ENCODE measurements at regions not wholly inside any gene's neighbourhood (a gene's known extent, or its start where the extent isn't known, plus 50 kb on each side); places are given as distances from the start of the nearest gene placed in this dataset.
A peak's percentile ranks its signal among the peaks of the same experiment; 100 is the strongest.

GRCh38 chr18:38940863-38941531 lies 1375.4 kb upstream of the CELF4 start:
- Histone ChIP-seq H3K36me3 (ENCODE audit: insufficient read depth, low read length) (no peaks in the 10 kb centered on the region), H4K20me1 (ENCODE audit: insufficient read depth, low read depth, low read length) (no peaks in the 10 kb centered on the region), H3K79me2 (ENCODE audit: low read length) (no peaks in the 10 kb centered on the region), H3K9me2 (replicated peaks; ENCODE audit: insufficient read depth, low read length) (no peaks in the 10 kb centered on the region), H3K27me3 (ENCODE audit: low read length) (no peaks in the 10 kb centered on the region), H3K4me1 (ENCODE audit: low read length) (no peaks in the 10 kb centered on the region), H3K9me3 (ENCODE audit: low read length) (peaks cover 10% of the 10 kb centered on the region), H3K4me3 (ENCODE audit: low read length) (peak overlapping the region; percentile 54), H3K4me2 (ENCODE audit: low read depth, low read length, poor library complexity, severe bottlenecking) (no peak overlapping the region), H2AFZ (ENCODE audit: low read length) (peak overlapping the region; percentile 65), H3K27ac (ENCODE audit: low read length) (no peak overlapping the region), H3K9ac (ENCODE audit: low read length) (no peak overlapping the region)
- peak; percentile 62 for DNase-seq

- H3K27me3 ChIP-seq (ENCODE audit: low read length): no peaks in the 10 kb centered on the region
- H3K9me2 ChIP-seq (replicated peaks; ENCODE audit: insufficient read depth, low read length): no peaks in the 10 kb centered on the region
- H3K9ac ChIP-seq (ENCODE audit: low read length): no peak overlapping the region
- H3K4me2 ChIP-seq (ENCODE audit: low read depth, low read length, poor library complexity, severe bottlenecking): no peak overlapping the region
- no peak overlapping the region for H3K27ac ChIP-seq (ENCODE audit: low read length)
- H4K20me1 ChIP-seq (ENCODE audit: insufficient read depth, low read depth, low read length): no peaks in the 10 kb centered on the region
- DNase-seq: no peak
- no peaks in the 10 kb centered on the region for H3K4me1 ChIP-seq (ENCODE audit: low read length)
- peak overlapping the region; percentile 65 for H2AFZ ChIP-seq (ENCODE audit: low read length)
- peak overlapping the region; percentile 54; the same call in 1 of the 2 replicates for H3K4me3 ChIP-seq (ENCODE audit: low read length)
- H3K36me3 ChIP-seq (ENCODE audit: insufficient read depth, low read length): no peaks in the 10 kb centered on the region
- no peaks in the 10 kb centered on the region for H3K79me2 ChIP-seq (ENCODE audit: low read length)
- H3K9me3 ChIP-seq (ENCODE audit: low read length): peaks cover 7% of the 10 kb centered on the region
Observed at GRCh38 chr18:38940475-38940862, 1374.9 kb upstream of the CELF4 start.

- Histone ChIP-seq H4K20me1 (ENCODE audit: insufficient read depth, low read depth, low read length) (no peaks in the 10 kb centered on the region), H3K9ac (ENCODE audit: low read length) (no peak overlapping the region), H3K9me2 (replicated peaks; ENCODE audit: insufficient read depth, low read length) (no peaks in the 10 kb centered on the region), H3K4me2 (ENCODE audit: low read depth, low read length, poor library complexity, severe bottlenecking) (no peak overlapping the region), H3K36me3 (ENCODE audit: insufficient read depth, low read length) (no peaks in the 10 kb centered on the region), H3K9me3 (ENCODE audit: low read length) (peaks cover 18% of the 10 kb centered on the region), H3K4me1 (ENCODE audit: low read length) (no peaks in the 10 kb centered on the region), H3K27ac (ENCODE audit: low read length) (no peak overlapping the region), H3K4me3 (ENCODE audit: low read length) (no peak overlapping the region), H2AFZ (ENCODE audit: low read length) (no peak overlapping the region), H3K27me3 (ENCODE audit: low read length) (no peaks in the 10 kb centered on the region), H3K79me2 (ENCODE audit: low read length) (no peaks in the 10 kb centered on the region)
- DNase-seq: no peak
Observed at GRCh38 chr18:38933910-38934510, 1368.4 kb upstream of the CELF4 start.

- H3K9me3 ChIP-seq (ENCODE audit: low read length): peaks cover 18% of the 10 kb centered on the region
- H3K9ac ChIP-seq (ENCODE audit: low read length): no peak overlapping the region
- H3K27me3 ChIP-seq (ENCODE audit: low read length): no peaks in the 10 kb centered on the region
- no peak overlapping the region for H3K4me2 ChIP-seq (ENCODE audit: low read depth, low read length, poor library complexity, severe bottlenecking)
- no peak overlapping the region for H3K27ac ChIP-seq (ENCODE audit: low read length)
- no peak overlapping the region for H2AFZ ChIP-seq (ENCODE audit: low read length)
- no peaks in the 10 kb centered on the region for H3K9me2 ChIP-seq (replicated peaks; ENCODE audit: insufficient read depth, low read length)
- no peaks in the 10 kb centered on the region for H3K79me2 ChIP-seq (ENCODE audit: low read length)
- no peaks in the 10 kb centered on the region for H3K4me1 ChIP-seq (ENCODE audit: low read length)
- no peaks in the 10 kb centered on the region for H4K20me1 ChIP-seq (ENCODE audit: insufficient read depth, low read depth, low read length)
- no peak overlapping the region for H3K4me3 ChIP-seq (ENCODE audit: low read length)
- DNase-seq: no peak
- H3K36me3 ChIP-seq (ENCODE audit: insufficient read depth, low read length): no peaks in the 10 kb centered on the region
Observed at GRCh38 chr18:38933322-38933721, 1367.7 kb upstream of the CELF4 start.

- Histone ChIP-seq H2AFZ (ENCODE audit: low read length) (no peak overlapping the region), H4K20me1 (ENCODE audit: insufficient read depth, low read depth, low read length) (no peaks in the 10 kb centered on the region), H3K9ac (ENCODE audit: low read length) (no peak overlapping the region), H3K4me1 (ENCODE audit: low read length) (no peaks in the 10 kb centered on the region), H3K9me3 (ENCODE audit: low read length) (peaks cover 17% of the 10 kb centered on the region), H3K79me2 (ENCODE audit: low read length) (no peaks in the 10 kb centered on the region), H3K27me3 (ENCODE audit: low read length) (no peaks in the 10 kb centered on the region), H3K9me2 (replicated peaks; ENCODE audit: insufficient read depth, low read length) (no peaks in the 10 kb centered on the region), H3K27ac (ENCODE audit: low read length) (no peak overlapping the region), H3K4me3 (ENCODE audit: low read length) (no peak overlapping the region), H3K4me2 (ENCODE audit: low read depth, low read length, poor library complexity, severe bottlenecking) (no peak overlapping the region), H3K36me3 (ENCODE audit: insufficient read depth, low read length) (no peaks in the 10 kb centered on the region)
- no peak for DNase-seq
Observed at GRCh38 chr18:38932752-38933151, 1367.2 kb upstream of the CELF4 start.

GRCh38 chr18:38931754-38932050 lies 1366.1 kb upstream of the CELF4 start:
- peaks cover 14% of the 10 kb centered on the region for H3K9me3 ChIP-seq (ENCODE audit: low read length)
- no peaks in the 10 kb centered on the region for H4K20me1 ChIP-seq (ENCODE audit: insufficient read depth, low read depth, low read length)
- H3K4me1 ChIP-seq (ENCODE audit: low read length): no peaks in the 10 kb centered on the region
- H3K27me3 ChIP-seq (ENCODE audit: low read length): no peaks in the 10 kb centered on the region
- no peak overlapping the region for H3K27ac ChIP-seq (ENCODE audit: low read length)
- H3K9me2 ChIP-seq (replicated peaks; ENCODE audit: insufficient read depth, low read length): no peaks in the 10 kb centered on the region
- no peaks in the 10 kb centered on the region for H3K36me3 ChIP-seq (ENCODE audit: insufficient read depth, low read length)
- no peak overlapping the region for H3K9ac ChIP-seq (ENCODE audit: low read length)
- DNase-seq: no peak
- H2AFZ ChIP-seq (ENCODE audit: low read length): no peak overlapping the region
- no peaks in the 10 kb centered on the region for H3K79me2 ChIP-seq (ENCODE audit: low read length)
- H3K4me3 ChIP-seq (ENCODE audit: low read length): no peak overlapping the region
- H3K4me2 ChIP-seq (ENCODE audit: low read depth, low read length, poor library complexity, severe bottlenecking): no peak overlapping the region

GRCh38 chr18:38930881-38931753 lies 1365.5 kb upstream of the CELF4 start:
- H3K4me1 ChIP-seq (ENCODE audit: low read length): no peaks in the 10 kb centered on the region
- H3K4me3 ChIP-seq (ENCODE audit: low read length): no peak overlapping the region
- H3K9me3 ChIP-seq (ENCODE audit: low read length): peaks cover 14% of the 10 kb centered on the region
- no peaks in the 10 kb centered on the region for H3K27me3 ChIP-seq (ENCODE audit: low read length)
- no peaks in the 10 kb centered on the region for H4K20me1 ChIP-seq (ENCODE audit: insufficient read depth, low read depth, low read length)
- no peak overlapping the region for H3K27ac ChIP-seq (ENCODE audit: low read length)
- no peak for DNase-seq
- no peaks in the 10 kb centered on the region for H3K9me2 ChIP-seq (replicated peaks; ENCODE audit: insufficient read depth, low read length)
- no peaks in the 10 kb centered on the region for H3K36me3 ChIP-seq (ENCODE audit: insufficient read depth, low read length)
- no peak overlapping the region for H2AFZ ChIP-seq (ENCODE audit: low read length)
- H3K4me2 ChIP-seq (ENCODE audit: low read depth, low read length, poor library complexity, severe bottlenecking): no peak overlapping the region
- H3K79me2 ChIP-seq (ENCODE audit: low read length): no peaks in the 10 kb centered on the region
- no peak overlapping the region for H3K9ac ChIP-seq (ENCODE audit: low read length)

- no peak overlapping the region for H3K4me3 ChIP-seq (ENCODE audit: low read length)
- H3K9me2 ChIP-seq (replicated peaks; ENCODE audit: insufficient read depth, low read length): no peaks in the 10 kb centered on the region
- no peak overlapping the region for H3K27ac ChIP-seq (ENCODE audit: low read length)
- H3K36me3 ChIP-seq (ENCODE audit: insufficient read depth, low read length): no peaks in the 10 kb centered on the region
- H3K9me3 ChIP-seq (ENCODE audit: low read length): peaks cover 13% of the 10 kb centered on the region
- no peak overlapping the region for H3K9ac ChIP-seq (ENCODE audit: low read length)
- no peak for DNase-seq
- no peak overlapping the region for H3K4me2 ChIP-seq (ENCODE audit: low read depth, low read length, poor library complexity, severe bottlenecking)
- no peaks in the 10 kb centered on the region for H3K4me1 ChIP-seq (ENCODE audit: low read length)
- no peak overlapping the region for H2AFZ ChIP-seq (ENCODE audit: low read length)
- H3K79me2 ChIP-seq (ENCODE audit: low read length): no peaks in the 10 kb centered on the region
- no peaks in the 10 kb centered on the region for H3K27me3 ChIP-seq (ENCODE audit: low read length)
- H4K20me1 ChIP-seq (ENCODE audit: insufficient read depth, low read depth, low read length): no peaks in the 10 kb centered on the region
Observed at GRCh38 chr18:38923540-38923939, 1357.9 kb upstream of the CELF4 start.

All from Karpas-422 (cell line).